Endothelial cell of umbilical vein (primary cell): ENCODE measurements at regions not wholly inside any gene's neighbourhood (a gene's known extent, or its start where the extent isn't known, plus 50 kb on each side); places are given as distances from the start of the nearest gene placed in this dataset.

Experiments
- BruUV-seq: library from RNA; stranded (reverse); fragments of 400-500 nt; replicated peaks from 2 replicates; lab custom pipeline; 2021; lab: Mats Ljungman, UMichigan
- CTCF ChIA-PET: fragments of 300-600, 350-600 bp; sonication (Branson Sonifier 250); formaldehyde crosslinking; loops from one replicate; lab custom pipeline; 2021; ENCODE audit warnings: antibody characterized with exemption, inconsistent platforms; lab: Charles Lee
- POLR2A ChIA-PET: fragments of 300-600, 350-600 bp; sonication (Branson Sonifier 250); formaldehyde crosslinking; loops from one replicate; lab custom pipeline; 2021; ENCODE audit warnings: antibody characterized with exemption, inconsistent platforms; lab: Charles Lee
- DNase-seq: peaks from one replicate; pipeline ENCODE4 v3.0.0-alpha.2; 2011; ENCODE audit warnings: low read depth, low spot score
- FAIRE-seq: peaks from 2 replicates; lab custom pipeline; 2011; peaks lifted over from hg19 to GRCh38; lab: Jason Lieb, UNC
- H2AFZ ChIP-seq: 2 replicates; pipeline ENCODE4 v1.6.0; 2012; ENCODE audit warnings: low read depth, low read length, control low read depth, inconsistent platforms
- H3K27ac ChIP-seq: 2 replicates; pipeline ENCODE4 v1.5.1; 2011; ENCODE audit warnings: low read depth, mild to moderate bottlenecking, control low read depth, low read length, moderate library complexity; ENCODE audit not compliant: insufficient read depth
- H3K27me3 ChIP-seq, 2 experiments: 2 replicates each; pipeline versions ENCODE4 v1.6.0 to v1.6.1; 2011; ENCODE audit warnings: low read length in 2 of 2, mixed read lengths in 1 of 2; ENCODE audit not compliant: control insufficient read depth in 2 of 2, insufficient read depth in 2 of 2
- H3K36me3 ChIP-seq, 2 experiments: 2 replicates in 1 of 2; 3 replicates in 1 of 2; pipeline ENCODE4 v1.5.1; 2011; ENCODE audit warnings: low read length in 2 of 2, mild to moderate bottlenecking in 1 of 2, moderate library complexity in 1 of 2; ENCODE audit not compliant: control insufficient read depth in 2 of 2, insufficient read depth in 2 of 2; ENCODE audit errors: extremely low read depth in 1 of 2
- H3K4me1 ChIP-seq: 3 replicates; pipeline ENCODE4 v1.5.1; 2011; ENCODE audit warnings: mild to moderate bottlenecking, low read length; ENCODE audit not compliant: control insufficient read depth, insufficient read depth; ENCODE audit errors: extremely low read depth
- H3K4me2 ChIP-seq: 2 replicates; pipeline ENCODE4 v1.6.1; 2011; ENCODE audit warnings: low read length, control low read depth, mixed read lengths; ENCODE audit not compliant: insufficient read depth
- H3K4me3 ChIP-seq, 3 experiments: fragments of 200-600 bp in 1 of 3; sonication (generic), shearing (Covaris generic) in 1 of 3; replicated peaks in 1 of 3; 2 replicates each; pipeline ENCODE4 v1.5.1; 2011 to 2016; ENCODE audit warnings: control low read depth in 3 of 3, low read length in 3 of 3, mild to moderate bottlenecking in 2 of 3, inconsistent platforms in 1 of 3, low read depth in 1 of 3, moderate library complexity in 1 of 3; ENCODE audit not compliant: insufficient read depth in 1 of 3
- H3K79me2 ChIP-seq: 2 replicates; pipeline ENCODE4 v1.6.0; 2012; ENCODE audit warnings: low read length, inconsistent platforms; ENCODE audit not compliant: control insufficient read depth, insufficient read depth
- H3K9ac ChIP-seq: replicated peaks from 2 replicates; pipeline ENCODE3; 2011; ENCODE audit warnings: low read length, control low read depth; ENCODE audit not compliant: insufficient read depth; ENCODE audit errors: extremely low read depth
- H3K9me1 ChIP-seq: replicated peaks from 3 replicates; pipeline ENCODE4 v1.6.0; 2011; ENCODE audit warnings: mild to moderate bottlenecking, low read length; ENCODE audit not compliant: control insufficient read depth, insufficient read depth; ENCODE audit errors: extremely low read depth
- H3K9me3 ChIP-seq: replicated peaks from 2 replicates; pipeline ENCODE4 v1.5.1; 2012; ENCODE audit warnings: low read length, inconsistent platforms; ENCODE audit not compliant: control insufficient read depth, insufficient read depth
- H4K20me1 ChIP-seq: replicated peaks from 2 replicates; pipeline ENCODE3; 2011; ENCODE audit warnings: mild to moderate bottlenecking, low read length; ENCODE audit not compliant: control insufficient read depth, insufficient read depth; ENCODE audit errors: extremely low read depth
- EZH2 ChIP-seq: IDR thresholded peaks from 2 replicates; pipeline ENCODE4 v1.6.1; 2012; ENCODE audit warnings: borderline replicate concordance, low read depth, mild to moderate bottlenecking, moderate library complexity, low read length, inconsistent platforms; ENCODE audit not compliant: severe bottlenecking
- FOS ChIP-seq: IDR thresholded peaks from 2 replicates; pipeline ENCODE4 v1.6.1; 2011; ENCODE audit warnings: mild to moderate bottlenecking, low read length, moderate library complexity, borderline replicate concordance; ENCODE audit not compliant: insufficient read depth
- GATA2 ChIP-seq: IDR thresholded peaks from 2 replicates; pipeline ENCODE4 v1.7.0; 2011; ENCODE audit warnings: low read depth, mild to moderate bottlenecking, moderate library complexity, mixed read lengths, low read length; ENCODE audit not compliant: insufficient read length, insufficient read depth
- JUN ChIP-seq: IDR thresholded peaks from 2 replicates; pipeline ENCODE4 v1.6.1; 2011; ENCODE audit warnings: borderline replicate concordance, low read depth; ENCODE audit not compliant: insufficient read length, insufficient read depth
- MAX ChIP-seq: IDR thresholded peaks from 2 replicates; pipeline ENCODE4 v1.6.1; 2011; ENCODE audit not compliant: insufficient read depth, insufficient read length
- POLR2A ChIP-seq: IDR thresholded peaks from 2 replicates; pipeline ENCODE4 v1.6.1; 2012; ENCODE audit warnings: low read depth, mild to moderate bottlenecking, control low read depth, low read length
- POLR2AphosphoS5 ChIP-seq: IDR thresholded peaks from 2 replicates; pipeline ENCODE4 v1.6.1; 2012; ENCODE audit warnings: low read depth, mild to moderate bottlenecking, control low read depth, low read length, moderate library complexity; ENCODE audit not compliant: insufficient read depth
- dilution Hi-C: fragments of 300-500 bp; cut with MboI; formaldehyde crosslinking; loops from one replicate; pipeline ENCODE4 v1.15.0; 2019; ENCODE audit warnings: low sequenced_read_pairs; ENCODE audit not compliant: extremely low pct_ligation_motif_present
- intact Hi-C: fragments of 100-400 bp; cut with micrococcal nuclease; formaldehyde crosslinking; loops from one replicate; pipeline ENCODE4 v1.10.0; 2022
- TF ChIP-seq, protein P1 (sequence below), 2 donors: IDR thresholded peaks; 1 replicate in 1 of 2; 2 replicates in 1 of 2; pipeline ENCODE4 v1.5.1; 2011; ENCODE audit warnings: low read length in 2 of 2, mild to moderate bottlenecking in 2 of 2, moderate library complexity in 2 of 2, control low read depth in 1 of 2, inconsistent platforms in 1 of 2, low read depth in 1 of 2; ENCODE audit not compliant: insufficient read depth in 1 of 2; ENCODE audit errors: extremely low read depth in 1 of 2

DNA sequence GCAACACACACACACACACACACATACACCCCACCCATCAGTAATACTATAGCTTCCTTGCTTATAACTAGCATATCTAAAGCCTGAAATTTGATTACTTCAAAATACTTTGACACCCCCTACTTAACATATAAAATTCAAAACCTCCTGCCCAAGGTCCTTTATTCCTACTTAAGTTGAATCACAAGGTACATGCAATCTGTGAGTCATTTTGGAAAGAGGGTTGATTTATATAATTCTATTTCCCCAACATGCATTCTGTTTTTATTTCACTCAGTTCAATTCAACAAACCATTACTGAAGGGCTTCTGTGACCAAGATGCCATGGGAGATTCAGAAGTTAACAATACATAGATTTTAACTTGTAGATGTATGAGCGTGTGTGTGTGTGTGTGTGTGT, 420.7 kb downstream of the METTL4 start:
- intact Hi-C loops (no loop called here), dilution Hi-C loops (no loop called here)
- FAIRE-seq (no peak), DNase-seq (no peak)
- TF ChIP-seq FOS (no peak), JUN (no peak), MAX (no peak), GATA2 (no peak), EZH2 (no peak), POLR2AphosphoS5 (no peak), POLR2A (no peak)
- TF ChIP-seq, protein P1, sequence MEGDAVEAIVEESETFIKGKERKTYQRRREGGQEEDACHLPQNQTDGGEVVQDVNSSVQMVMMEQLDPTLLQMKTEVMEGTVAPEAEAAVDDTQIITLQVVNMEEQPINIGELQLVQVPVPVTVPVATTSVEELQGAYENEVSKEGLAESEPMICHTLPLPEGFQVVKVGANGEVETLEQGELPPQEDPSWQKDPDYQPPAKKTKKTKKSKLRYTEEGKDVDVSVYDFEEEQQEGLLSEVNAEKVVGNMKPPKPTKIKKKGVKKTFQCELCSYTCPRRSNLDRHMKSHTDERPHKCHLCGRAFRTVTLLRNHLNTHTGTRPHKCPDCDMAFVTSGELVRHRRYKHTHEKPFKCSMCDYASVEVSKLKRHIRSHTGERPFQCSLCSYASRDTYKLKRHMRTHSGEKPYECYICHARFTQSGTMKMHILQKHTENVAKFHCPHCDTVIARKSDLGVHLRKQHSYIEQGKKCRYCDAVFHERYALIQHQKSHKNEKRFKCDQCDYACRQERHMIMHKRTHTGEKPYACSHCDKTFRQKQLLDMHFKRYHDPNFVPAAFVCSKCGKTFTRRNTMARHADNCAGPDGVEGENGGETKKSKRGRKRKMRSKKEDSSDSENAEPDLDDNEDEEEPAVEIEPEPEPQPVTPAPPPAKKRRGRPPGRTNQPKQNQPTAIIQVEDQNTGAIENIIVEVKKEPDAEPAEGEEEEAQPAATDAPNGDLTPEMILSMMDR (IDR thresholded peaks at IDR 0.05; ENCODE audit: extremely low read depth in 1 of 2, insufficient read depth in 1 of 2, low read depth in 1 of 2, low read length in 2 of 2) = no peak
- Histone ChIP-seq H3K27me3 (no peaks in the 10 kb centered on the region), H4K20me1 (no peaks in the 10 kb centered on the region), H3K9me1 (no peaks in the 10 kb centered on the region), H2AFZ (no peak overlapping the region), H3K27ac (no peak overlapping the region), H3K4me2 (no peak overlapping the region), H3K36me3 (no peaks in the 10 kb centered on the region), H3K4me3 (no peak overlapping the region), H3K79me2 (no peaks in the 10 kb centered on the region), H3K9me3 (no peaks in the 10 kb centered on the region), H3K4me1 (no peaks in the 10 kb centered on the region), H3K9ac (no peak overlapping the region)
- ChIA-PET CTCF (no interaction called here), POLR2A (no interaction called here)
- no TSS peak for BruUV-seq
